Type B pancreatic cell (in vitro differentiated cells): ENCODE measurements at regions not wholly inside any gene's neighbourhood (a gene's known extent, or its start where the extent isn't known, plus 50 kb on each side); places are given as distances from the start of the nearest gene placed in this dataset.

ENCODE experiments used
- DNase-seq: peaks from one replicate; pipeline ENCODE4 v3.0.0; 2021; ENCODE audit warnings: mixed read lengths; ENCODE audit not compliant: unreplicated experiment; ENCODE audit errors: extremely low spot score
- H3K27ac Mint-ChIP-seq: 2 replicates; pipeline ENCODE4 v1.8.0; 2021; ENCODE audit warnings: mild to moderate bottlenecking, mixed read lengths
- H3K27me3 Mint-ChIP-seq: 2 replicates; pipeline ENCODE4 v1.8.0; 2021; ENCODE audit warnings: mixed read lengths
- H3K36me3 Mint-ChIP-seq: 2 replicates; pipeline ENCODE4 v1.8.0; 2021; ENCODE audit warnings: mixed read lengths
- H3K4me1 Mint-ChIP-seq: one replicate; pipeline ENCODE4 v1.8.0; 2021; ENCODE audit warnings: mixed read lengths; ENCODE audit not compliant: unreplicated experiment
- H3K4me3 Mint-ChIP-seq: 2 replicates; pipeline ENCODE4 v1.8.0; 2021; ENCODE audit warnings: mild to moderate bottlenecking, mixed read lengths
- H3K9me3 Mint-ChIP-seq: 2 replicates; pipeline ENCODE4 v1.8.0; 2021; ENCODE audit warnings: mixed read lengths
- CTCF ChIP-seq: fragments of 200-600 bp; sonication (generic); conservative IDR thresholded peaks from 2 replicates; pipeline ENCODE4 v1.5.0; 2021; ENCODE audit warnings: antibody characterized with exemption, mild to moderate bottlenecking

- H3K27ac Mint-ChIP-seq: no peak overlapping the region
- H3K36me3 Mint-ChIP-seq: no peaks in the 10 kb centered on the region
Measured at GRCh38 chr12:102596031-102596430, 115.7 kb upstream of the IGF1 start.

DNA sequence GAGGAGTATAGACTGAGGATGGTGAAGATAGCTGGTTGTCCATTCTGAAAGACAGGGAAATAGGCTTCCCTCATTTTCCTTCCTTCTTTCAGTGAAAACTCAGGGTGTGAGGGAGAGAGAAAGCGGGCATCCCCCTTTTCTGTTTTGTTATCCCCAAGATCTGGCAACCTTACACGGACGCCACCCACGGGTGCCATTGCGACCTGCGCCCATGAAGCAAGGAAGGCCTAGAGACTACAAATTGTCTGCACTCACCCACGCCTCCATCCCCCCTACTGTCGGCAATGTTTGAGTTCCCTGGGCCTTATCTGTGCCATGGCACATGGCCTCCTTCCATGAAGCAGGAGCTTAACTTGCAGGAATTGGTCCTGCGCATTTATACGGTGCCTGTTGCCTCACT is 115.0 kb upstream of the IGF1 start:
- no peak for TF ChIP-seq CTCF
- H3K9me3 Mint-ChIP-seq: no peaks in the 10 kb centered on the region
- no peak for DNase-seq
- H3K27me3 Mint-ChIP-seq: no peaks in the 10 kb centered on the region
- H3K27ac Mint-ChIP-seq: no peak overlapping the region
- no peak overlapping the region for H3K4me3 Mint-ChIP-seq
- no peaks in the 10 kb centered on the region for H3K36me3 Mint-ChIP-seq
- peaks cover 15% of the 10 kb centered on the region for H3K4me1 Mint-ChIP-seq

More at GRCh38 chr12:102596031-102596430, 115.7 kb upstream of the IGF1 start:
- Mint-ChIP-seq H3K4me1 (peaks cover 10% of the 10 kb centered on the region), H3K27me3 (no peaks in the 10 kb centered on the region), H3K9me3 (no peaks in the 10 kb centered on the region), H3K4me3 (no peak overlapping the region)
- no peak for TF ChIP-seq CTCF
- DNase-seq: no peak

GRCh38 chr12:102593134-102593533 is 112.8 kb upstream of the IGF1 start:
- Mint-ChIP-seq H3K4me3 (no peak overlapping the region), H3K27me3 (no peaks in the 10 kb centered on the region), H3K36me3 (no peaks in the 10 kb centered on the region), H3K4me1 (peaks cover 15% of the 10 kb centered on the region), H3K27ac (no peak overlapping the region), H3K9me3 (no peaks in the 10 kb centered on the region)
- TF ChIP-seq CTCF: no peak
- no peak for DNase-seq

DNA sequence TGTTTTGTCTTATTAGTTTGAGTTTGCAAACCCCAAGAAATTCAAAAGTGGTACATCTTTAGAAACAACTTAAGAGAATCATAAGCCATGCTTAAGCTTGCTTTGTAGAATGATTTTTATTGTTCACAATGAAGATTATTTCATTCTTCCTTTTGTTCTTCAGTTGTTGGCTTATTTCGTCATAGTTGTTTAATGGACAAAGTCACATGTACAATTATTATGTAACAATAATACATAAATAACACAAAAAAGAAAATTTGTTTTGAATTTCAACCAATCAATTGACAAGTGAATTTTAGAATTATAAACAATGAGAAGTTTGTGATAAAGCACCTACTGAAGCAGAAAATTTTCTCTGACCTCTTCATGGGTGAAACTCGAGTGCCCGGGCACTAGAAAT is 111.8 kb upstream of the IGF1 start:
- DNase-seq: no peak
- TF ChIP-seq CTCF: no peak
- Mint-ChIP-seq H3K27ac (no peak overlapping the region), H3K4me1 (peaks cover 15% of the 10 kb centered on the region), H3K27me3 (no peaks in the 10 kb centered on the region), H3K9me3 (no peaks in the 10 kb centered on the region), H3K4me3 (no peak overlapping the region), H3K36me3 (no peaks in the 10 kb centered on the region)

GRCh38 chr12:102573237-102573636 is 92.9 kb upstream of the IGF1 start:
- Mint-ChIP-seq H3K4me3 (no peak overlapping the region), H3K4me1 (peaks cover 13% of the 10 kb centered on the region), H3K27me3 (no peaks in the 10 kb centered on the region), H3K27ac (no peak overlapping the region), H3K36me3 (no peaks in the 10 kb centered on the region), H3K9me3 (peaks cover 9% of the 10 kb centered on the region)
- no peak for DNase-seq
- TF ChIP-seq CTCF: no peak

DNA sequence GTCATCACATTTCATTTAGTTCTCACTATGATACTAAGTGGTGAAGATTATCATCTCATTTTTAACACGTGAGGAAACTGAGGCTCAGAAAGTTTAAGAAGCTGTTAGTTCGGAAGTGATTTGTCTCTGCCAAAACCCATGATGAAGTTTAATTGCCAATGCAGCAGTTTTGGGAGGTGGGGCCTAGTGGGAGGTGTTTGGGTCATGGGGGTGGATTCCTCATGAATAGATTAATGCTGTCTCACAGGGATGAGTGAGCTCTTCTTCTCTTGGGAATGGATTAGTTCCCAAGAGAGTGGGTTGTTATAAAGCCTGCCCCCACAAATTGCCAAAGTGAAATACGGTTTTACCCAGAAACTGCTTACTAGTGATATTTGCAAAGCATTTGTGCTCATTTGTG is 91.5 kb upstream of the IGF1 start:
- H3K4me3 Mint-ChIP-seq: no peak overlapping the region

More for the DNA sequence above, 91.5 kb upstream of the IGF1 start:
- Mint-ChIP-seq H3K27me3 (no peaks in the 10 kb centered on the region), H3K9me3 (peaks cover 5% of the 10 kb centered on the region), H3K27ac (no peak overlapping the region), H3K4me1 (peaks cover 25% of the 10 kb centered on the region), H3K36me3 (no peaks in the 10 kb centered on the region)
- DNase-seq: no peak
- no peak for TF ChIP-seq CTCF
